ENCODE measurements at regions not wholly inside any gene's neighbourhood (a gene's known extent, or its start where the extent isn't known, plus 50 kb on each side); places are given as distances from the start of the nearest gene placed in this dataset.

DNA sequence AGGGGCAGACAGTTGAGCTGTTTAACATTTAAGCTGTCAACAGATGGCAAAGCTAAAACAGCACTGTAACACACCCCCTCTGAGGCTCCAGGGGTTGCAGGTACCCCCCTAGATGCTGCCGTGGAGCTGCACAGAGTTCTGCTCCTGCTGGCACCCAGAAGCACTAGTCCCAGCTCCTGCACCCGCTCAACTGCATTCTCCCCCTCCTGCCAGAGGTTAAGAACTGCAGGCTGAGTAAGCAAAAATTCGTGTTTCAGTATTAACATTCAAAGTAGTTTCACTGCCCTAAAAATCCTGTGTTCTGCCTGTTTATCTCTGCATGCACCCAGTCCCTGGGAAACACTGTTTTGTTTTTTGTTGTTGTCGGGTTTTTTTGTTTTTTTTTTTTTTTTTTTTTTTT is 790.8 kb upstream of the KCND2 start:
- H3K27ac ChIP-seq (ENCODE audit: low read depth, low read length) = no peak overlapping the region
- TF ChIP-seq, protein P1, sequence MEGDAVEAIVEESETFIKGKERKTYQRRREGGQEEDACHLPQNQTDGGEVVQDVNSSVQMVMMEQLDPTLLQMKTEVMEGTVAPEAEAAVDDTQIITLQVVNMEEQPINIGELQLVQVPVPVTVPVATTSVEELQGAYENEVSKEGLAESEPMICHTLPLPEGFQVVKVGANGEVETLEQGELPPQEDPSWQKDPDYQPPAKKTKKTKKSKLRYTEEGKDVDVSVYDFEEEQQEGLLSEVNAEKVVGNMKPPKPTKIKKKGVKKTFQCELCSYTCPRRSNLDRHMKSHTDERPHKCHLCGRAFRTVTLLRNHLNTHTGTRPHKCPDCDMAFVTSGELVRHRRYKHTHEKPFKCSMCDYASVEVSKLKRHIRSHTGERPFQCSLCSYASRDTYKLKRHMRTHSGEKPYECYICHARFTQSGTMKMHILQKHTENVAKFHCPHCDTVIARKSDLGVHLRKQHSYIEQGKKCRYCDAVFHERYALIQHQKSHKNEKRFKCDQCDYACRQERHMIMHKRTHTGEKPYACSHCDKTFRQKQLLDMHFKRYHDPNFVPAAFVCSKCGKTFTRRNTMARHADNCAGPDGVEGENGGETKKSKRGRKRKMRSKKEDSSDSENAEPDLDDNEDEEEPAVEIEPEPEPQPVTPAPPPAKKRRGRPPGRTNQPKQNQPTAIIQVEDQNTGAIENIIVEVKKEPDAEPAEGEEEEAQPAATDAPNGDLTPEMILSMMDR (IDR thresholded peaks at IDR 0.05; ENCODE audit: low read depth, low read length) = 0 out of 2 replicates have a peak, but pooled peaks have one; percentile 17
- ChIA-PET CTCF (no interaction called here), POLR2A (no interaction called here)
- no peaks in the 10 kb centered on the region for H3K27me3 ChIP-seq (ENCODE audit: control insufficient read depth, insufficient read depth, low read length)
- H3K4me3 ChIP-seq (ENCODE audit: low read depth, low read length) = no peak overlapping the region
- H3K9me3 ChIP-seq (ENCODE audit: control insufficient read depth, insufficient read depth, low read length) = no peaks in the 10 kb centered on the region; the same call in none of the 2 replicates
- DNase-seq (ENCODE audit: low read depth, low spot score) = no peak

DNA sequence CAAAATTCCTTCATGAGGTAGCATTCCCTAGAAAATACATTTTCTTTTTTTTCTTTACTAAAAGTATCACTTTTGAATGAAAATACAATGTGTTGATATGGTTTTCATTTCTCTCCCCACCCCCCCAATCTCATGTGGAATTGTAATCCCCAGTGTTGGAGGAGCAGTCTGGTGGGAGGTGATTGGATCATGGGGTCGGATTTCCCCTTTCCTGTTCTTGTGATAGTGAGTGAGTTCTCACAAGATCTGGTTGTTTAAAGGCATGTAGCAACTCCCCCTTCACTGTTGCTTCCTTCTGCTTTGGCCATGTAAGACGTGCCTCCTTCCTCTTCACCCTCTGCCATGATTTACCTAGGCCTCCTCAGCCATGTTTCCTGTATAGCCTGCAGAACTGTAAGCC is 790.3 kb upstream of the KCND2 start:
- TF ChIP-seq, protein P1 (IDR thresholded peaks at IDR 0.05; ENCODE audit: low read depth, low read length) = no peak
- ChIA-PET CTCF (no interaction called here), POLR2A (no interaction called here)
- Histone ChIP-seq H3K27ac (ENCODE audit: low read depth, low read length) (no peak overlapping the region), H3K27me3 (ENCODE audit: control insufficient read depth, insufficient read depth, low read length) (no peaks in the 10 kb centered on the region), H3K9me3 (ENCODE audit: control insufficient read depth, insufficient read depth, low read length) (no peaks in the 10 kb centered on the region; the same call in none of the 2 replicates), H3K4me3 (ENCODE audit: low read depth, low read length) (no peak overlapping the region)
- no peak for DNase-seq (ENCODE audit: low read depth, low spot score)

DNA sequence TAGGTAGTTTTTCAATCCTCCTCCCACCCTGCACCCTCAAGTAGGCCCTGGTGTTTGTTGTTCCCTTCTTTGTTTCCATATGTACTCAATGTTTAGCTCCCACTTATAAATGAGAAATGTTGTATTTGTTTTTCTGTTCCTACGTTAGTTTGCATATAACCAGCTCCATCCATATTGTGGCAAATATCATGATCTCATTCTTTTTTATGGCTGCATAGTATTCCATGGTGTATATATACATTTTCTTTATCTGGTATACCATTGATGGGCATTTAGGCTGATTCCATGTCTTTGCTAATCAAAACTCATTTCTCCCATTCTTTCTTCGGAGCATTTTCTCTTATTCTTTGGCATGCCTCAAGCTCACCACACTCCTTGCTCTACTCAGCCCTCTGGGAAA is 789.6 kb upstream of the KCND2 start:
- Histone ChIP-seq H3K27me3 (ENCODE audit: control insufficient read depth, insufficient read depth, low read length) (no peaks in the 10 kb centered on the region), H3K4me3 (ENCODE audit: low read depth, low read length) (no peak overlapping the region), H3K9me3 (ENCODE audit: control insufficient read depth, insufficient read depth, low read length) (no peaks in the 10 kb centered on the region; the same call in none of the 2 replicates), H3K27ac (ENCODE audit: low read depth, low read length) (no peak overlapping the region)
- POLR2A ChIA-PET = no interaction called here
- CTCF ChIA-PET = no interaction called here
- TF ChIP-seq, protein P1 (IDR thresholded peaks at IDR 0.05; ENCODE audit: low read depth, low read length) = no peak
- no peak for DNase-seq (ENCODE audit: low read depth, low spot score)

DNA sequence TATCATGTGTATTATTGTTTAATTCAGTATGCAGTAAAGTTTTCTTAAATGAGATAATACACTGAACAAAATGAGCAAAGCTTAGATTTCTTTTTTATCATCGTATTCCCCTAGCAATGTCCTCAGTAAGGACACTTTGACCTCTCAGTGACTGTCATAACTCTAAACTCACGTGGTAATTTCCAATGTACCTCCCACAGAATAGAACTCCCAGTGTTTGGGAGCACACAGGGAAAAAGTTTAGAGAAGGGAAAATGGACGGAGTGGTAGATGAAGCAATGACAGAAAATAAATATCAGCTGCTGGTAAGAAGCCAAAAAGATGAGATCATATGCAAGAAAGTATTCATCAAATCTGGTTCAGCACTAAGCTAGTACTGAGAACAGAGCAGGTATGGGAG is 758.6 kb upstream of the KCND2 start:
- TF ChIP-seq, protein P1 (IDR thresholded peaks at IDR 0.05; ENCODE audit: low read depth, low read length) = no peak
- H3K9me3 ChIP-seq (ENCODE audit: control insufficient read depth, insufficient read depth, low read length) = no peaks in the 10 kb centered on the region
- H3K27ac ChIP-seq (ENCODE audit: low read depth, low read length) = no peak overlapping the region
- ChIA-PET POLR2A (no interaction called here), CTCF (interaction anchor here (0.6 kb wide), 1 partner anchor 252 kb away, joined by 3 read pairs; no protein-coding TSS in a partner anchor)
- H3K4me3 ChIP-seq (ENCODE audit: low read depth, low read length) = no peak overlapping the region
- H3K27me3 ChIP-seq (ENCODE audit: control insufficient read depth, insufficient read depth, low read length) = no peaks in the 10 kb centered on the region
- no peak for DNase-seq (ENCODE audit: low read depth, low spot score)

DNA sequence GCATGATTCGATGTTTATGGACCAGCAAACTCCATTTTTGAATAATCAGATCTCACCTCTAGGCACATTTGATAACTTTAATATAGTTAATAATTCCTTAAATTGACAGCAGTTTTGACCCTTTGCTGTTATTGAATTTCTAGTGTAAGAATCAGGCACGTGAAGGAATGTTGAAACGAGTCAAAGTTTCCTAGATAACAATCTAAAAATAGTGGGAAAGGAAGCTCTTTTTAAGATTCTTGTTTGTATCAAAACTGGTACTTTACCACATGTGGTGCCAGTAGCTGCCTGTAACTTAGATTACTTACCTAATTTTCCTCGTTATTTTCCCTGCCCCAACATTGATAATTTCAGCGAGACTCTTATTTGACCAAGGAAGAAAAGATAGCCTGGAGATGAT is 757.8 kb upstream of the KCND2 start:
- Histone ChIP-seq H3K4me3 (ENCODE audit: low read depth, low read length) (no peak overlapping the region), H3K27me3 (ENCODE audit: control insufficient read depth, insufficient read depth, low read length) (no peaks in the 10 kb centered on the region), H3K27ac (ENCODE audit: low read depth, low read length) (no peak overlapping the region), H3K9me3 (ENCODE audit: control insufficient read depth, insufficient read depth, low read length) (peaks cover 3% of the 10 kb centered on the region; the same call in 1 of the 2 replicates)
- DNase-seq (ENCODE audit: low read depth, low spot score) = no peak
- ChIA-PET POLR2A (no interaction called here), CTCF (no interaction called here)
- TF ChIP-seq, protein P1 (IDR thresholded peaks at IDR 0.05; ENCODE audit: low read depth, low read length) = no peak

Measured in AG04450 (cell line).